ENCODE measurements at regions not wholly inside any gene's neighbourhood (a gene's known extent, or its start where the extent isn't known, plus 50 kb on each side); places are given as distances from the start of the nearest gene placed in this dataset.
"Not testable (repeated sequence)": the region's sequence is repeated elsewhere in the genome, so short reads cannot be mapped to it uniquely, and the experiment has no call there.

DNA sequence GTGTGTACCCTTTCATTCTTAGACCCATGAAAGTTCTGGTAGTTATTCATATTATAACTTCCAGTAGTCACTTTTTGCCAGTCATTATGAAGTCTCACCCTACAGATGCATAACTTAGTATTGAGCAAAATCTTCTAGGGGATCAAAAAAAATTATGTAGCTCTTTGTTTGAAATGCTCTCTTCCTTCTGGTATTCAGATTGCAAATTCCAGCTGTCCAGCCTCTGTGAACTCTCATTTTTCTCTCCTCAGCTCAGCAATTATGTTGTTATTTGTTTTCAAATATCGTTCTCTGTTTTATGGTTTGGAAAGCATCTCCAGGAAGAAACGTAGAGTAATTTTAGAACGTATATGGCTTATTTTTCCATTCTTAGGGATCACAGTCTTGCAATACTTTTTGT, 442.5 kb downstream of the SEMA3D start:
- no peak for TF ChIP-seq EZH2phosphoT487 (IDR thresholded peaks at IDR 0.05; ENCODE audit: low read depth)
- TF ChIP-seq, protein P1, sequence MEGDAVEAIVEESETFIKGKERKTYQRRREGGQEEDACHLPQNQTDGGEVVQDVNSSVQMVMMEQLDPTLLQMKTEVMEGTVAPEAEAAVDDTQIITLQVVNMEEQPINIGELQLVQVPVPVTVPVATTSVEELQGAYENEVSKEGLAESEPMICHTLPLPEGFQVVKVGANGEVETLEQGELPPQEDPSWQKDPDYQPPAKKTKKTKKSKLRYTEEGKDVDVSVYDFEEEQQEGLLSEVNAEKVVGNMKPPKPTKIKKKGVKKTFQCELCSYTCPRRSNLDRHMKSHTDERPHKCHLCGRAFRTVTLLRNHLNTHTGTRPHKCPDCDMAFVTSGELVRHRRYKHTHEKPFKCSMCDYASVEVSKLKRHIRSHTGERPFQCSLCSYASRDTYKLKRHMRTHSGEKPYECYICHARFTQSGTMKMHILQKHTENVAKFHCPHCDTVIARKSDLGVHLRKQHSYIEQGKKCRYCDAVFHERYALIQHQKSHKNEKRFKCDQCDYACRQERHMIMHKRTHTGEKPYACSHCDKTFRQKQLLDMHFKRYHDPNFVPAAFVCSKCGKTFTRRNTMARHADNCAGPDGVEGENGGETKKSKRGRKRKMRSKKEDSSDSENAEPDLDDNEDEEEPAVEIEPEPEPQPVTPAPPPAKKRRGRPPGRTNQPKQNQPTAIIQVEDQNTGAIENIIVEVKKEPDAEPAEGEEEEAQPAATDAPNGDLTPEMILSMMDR (IDR thresholded peaks at IDR 0.05; ENCODE audit: low read depth, low read length) = no peak
- no peaks in the 10 kb centered on the region for H3K9me3 ChIP-seq (ENCODE audit: insufficient read depth, low read length)
- no peaks in the 10 kb centered on the region for H3K36me3 ChIP-seq (replicated peaks; ENCODE audit: low read depth, low read length)
- no peaks in the 10 kb centered on the region for H3K79me2 ChIP-seq (ENCODE audit: low read length)
- no peak overlapping the region for H2AFZ ChIP-seq (ENCODE audit: low read depth, low read length)
- no peak overlapping the region for H3K4me3 ChIP-seq (ENCODE audit: low read length)
- H3K9ac ChIP-seq (ENCODE audit: low read length) = no peak overlapping the region
- no peak overlapping the region for H3K27ac ChIP-seq (ENCODE audit: low read length)
- no peaks in the 10 kb centered on the region for H4K20me1 ChIP-seq (ENCODE audit: insufficient read depth, low read length)
- H3K27me3 ChIP-seq (ENCODE audit: low read depth, low read length) = no peaks in the 10 kb centered on the region
- peaks cover 9% of the 10 kb centered on the region for H3K4me1 ChIP-seq (ENCODE audit: low read length)
- H3K4me2 ChIP-seq (ENCODE audit: low read length) = no peak overlapping the region

DNA sequence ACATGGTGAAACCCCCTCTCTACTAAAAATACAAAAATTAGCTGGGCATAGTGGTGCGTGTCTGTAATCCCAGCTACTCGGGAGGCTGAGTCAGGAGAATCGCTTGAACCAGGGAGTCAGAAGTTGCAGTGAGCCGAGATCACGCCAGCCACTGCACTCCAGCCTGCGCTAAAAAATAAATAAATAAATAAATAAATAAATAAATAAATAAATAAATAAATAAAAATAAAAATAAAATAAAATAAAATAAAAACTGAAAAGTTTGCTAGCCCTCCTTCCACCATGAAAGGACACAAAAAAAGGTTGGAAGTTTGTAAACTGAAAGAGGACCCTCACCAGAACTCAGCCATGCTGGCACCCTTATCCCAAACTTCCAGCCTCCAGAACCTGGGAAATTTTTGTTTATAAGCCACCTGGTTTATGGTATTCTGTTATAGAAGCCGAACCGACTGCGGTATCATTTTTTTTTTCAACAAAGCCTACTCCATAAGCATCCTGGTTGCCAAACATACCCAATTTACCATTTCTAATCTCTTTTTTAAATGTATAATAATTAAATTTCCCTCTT, 448.2 kb downstream of the SEMA3D start:
- no peaks in the 10 kb centered on the region for H3K27me3 ChIP-seq (ENCODE audit: low read depth, low read length)
- no peak overlapping the region for H2AFZ ChIP-seq (ENCODE audit: low read depth, low read length)
- H3K4me1 ChIP-seq (ENCODE audit: low read length) = no peaks in the 10 kb centered on the region
- H3K4me3 ChIP-seq (ENCODE audit: low read length) = no peak overlapping the region
- H3K27ac ChIP-seq (ENCODE audit: low read length) = no peak overlapping the region
- H3K4me2 ChIP-seq (ENCODE audit: low read length) = no peak overlapping the region
- no peaks in the 10 kb centered on the region for H3K9me3 ChIP-seq (ENCODE audit: insufficient read depth, low read length)
- H3K79me2 ChIP-seq (ENCODE audit: low read length) = no peaks in the 10 kb centered on the region
- H4K20me1 ChIP-seq (ENCODE audit: insufficient read depth, low read length) = no peaks in the 10 kb centered on the region
- H3K9ac ChIP-seq (ENCODE audit: low read length) = no peak overlapping the region
- TF ChIP-seq EZH2phosphoT487 (IDR thresholded peaks at IDR 0.05; ENCODE audit: low read depth) = no peak
- TF ChIP-seq, protein P1 (IDR thresholded peaks at IDR 0.05; ENCODE audit: low read depth, low read length) = no peak
- H3K36me3 ChIP-seq (replicated peaks; ENCODE audit: low read depth, low read length) = no peaks in the 10 kb centered on the region

DNA sequence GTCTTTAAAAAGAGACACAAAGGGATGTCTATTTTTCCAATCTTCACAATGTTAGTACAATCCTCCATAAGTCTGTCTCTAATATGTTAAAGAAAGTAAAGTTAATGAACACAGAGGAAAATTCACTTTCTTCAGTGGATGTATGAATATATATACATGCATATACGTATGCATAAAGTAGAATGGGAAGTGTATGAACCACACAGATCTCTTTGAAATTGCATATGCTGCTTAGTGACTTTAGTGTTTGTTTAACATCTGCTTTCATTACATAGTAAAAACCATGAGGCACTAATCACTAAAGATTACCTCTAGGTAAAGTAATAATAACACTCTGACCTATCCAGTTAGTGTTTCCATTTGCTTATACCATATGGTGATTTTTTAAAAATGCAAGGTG, 451.2 kb downstream of the SEMA3D start:
- no peak for TF ChIP-seq EZH2phosphoT487 (IDR thresholded peaks at IDR 0.05; ENCODE audit: low read depth)
- TF ChIP-seq, protein P1 (IDR thresholded peaks at IDR 0.05; ENCODE audit: low read depth, low read length) = no peak
- no peak overlapping the region for H3K9ac ChIP-seq (ENCODE audit: low read length)
- H4K20me1 ChIP-seq (ENCODE audit: insufficient read depth, low read length) = no peaks in the 10 kb centered on the region
- no peaks in the 10 kb centered on the region for H3K9me3 ChIP-seq (ENCODE audit: insufficient read depth, low read length)
- no peak overlapping the region for H3K4me2 ChIP-seq (ENCODE audit: low read length)
- no peaks in the 10 kb centered on the region for H3K4me1 ChIP-seq (ENCODE audit: low read length)
- no peak overlapping the region for H2AFZ ChIP-seq (ENCODE audit: low read depth, low read length)
- no peak overlapping the region for H3K27ac ChIP-seq (ENCODE audit: low read length)
- no peaks in the 10 kb centered on the region for H3K79me2 ChIP-seq (ENCODE audit: low read length)
- no peaks in the 10 kb centered on the region for H3K36me3 ChIP-seq (replicated peaks; ENCODE audit: low read depth, low read length)
- no peak overlapping the region for H3K4me3 ChIP-seq (ENCODE audit: low read length)
- H3K27me3 ChIP-seq (ENCODE audit: low read depth, low read length) = no peaks in the 10 kb centered on the region

DNA sequence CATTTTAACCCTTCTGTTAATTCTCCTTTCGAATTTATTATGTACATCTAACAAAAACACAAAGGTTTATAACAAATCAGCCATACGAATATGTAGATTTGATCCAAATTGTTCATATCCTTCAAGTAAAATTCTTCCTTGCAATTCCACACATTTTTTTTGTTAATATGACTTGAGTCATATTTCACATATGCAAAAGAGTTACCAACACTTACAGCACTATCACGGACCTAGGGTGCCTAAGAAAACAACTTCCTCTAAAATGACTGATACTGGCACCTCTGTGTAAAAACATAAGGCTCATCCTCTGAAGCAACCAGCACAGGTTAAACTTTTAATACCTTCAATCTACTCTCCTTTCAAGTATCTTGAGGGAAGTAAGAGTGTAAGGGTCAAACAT, 451.8 kb downstream of the SEMA3D start:
- no peaks in the 10 kb centered on the region for H4K20me1 ChIP-seq (ENCODE audit: insufficient read depth, low read length)
- no peak overlapping the region for H3K4me3 ChIP-seq (ENCODE audit: low read length)
- H3K9me3 ChIP-seq (ENCODE audit: insufficient read depth, low read length) = no peaks in the 10 kb centered on the region
- no peak overlapping the region for H3K9ac ChIP-seq (ENCODE audit: low read length)
- no peaks in the 10 kb centered on the region for H3K36me3 ChIP-seq (replicated peaks; ENCODE audit: low read depth, low read length)
- H2AFZ ChIP-seq (ENCODE audit: low read depth, low read length) = no peak overlapping the region
- H3K79me2 ChIP-seq (ENCODE audit: low read length) = no peaks in the 10 kb centered on the region
- no peaks in the 10 kb centered on the region for H3K4me1 ChIP-seq (ENCODE audit: low read length)
- H3K27ac ChIP-seq (ENCODE audit: low read length) = no peak overlapping the region
- H3K4me2 ChIP-seq (ENCODE audit: low read length) = no peak overlapping the region
- TF ChIP-seq EZH2phosphoT487 (IDR thresholded peaks at IDR 0.05; ENCODE audit: low read depth) = no peak
- TF ChIP-seq, protein P1 (IDR thresholded peaks at IDR 0.05; ENCODE audit: low read depth, low read length) = no peak
- no peaks in the 10 kb centered on the region for H3K27me3 ChIP-seq (ENCODE audit: low read depth, low read length)

DNA sequence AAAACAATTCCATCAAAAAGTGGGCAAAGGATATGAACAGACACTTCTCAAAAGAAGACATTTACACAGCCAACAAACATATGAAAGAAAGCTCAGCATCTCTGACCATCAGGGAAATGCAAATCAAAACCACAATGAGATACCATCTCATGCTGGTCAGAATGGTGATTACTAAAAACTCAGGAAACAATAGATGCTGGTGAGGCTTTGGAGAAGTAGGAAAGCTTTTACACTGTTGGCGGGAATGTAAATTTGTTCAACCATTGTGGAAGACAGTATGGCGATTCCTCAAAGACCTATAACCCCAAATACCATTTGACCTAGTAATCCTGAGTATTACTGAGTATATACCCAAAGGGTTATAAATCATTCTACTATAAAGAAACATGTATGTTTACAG, 452.9 kb downstream of the SEMA3D start:
- not testable (repeated sequence) for H3K27ac ChIP-seq (ENCODE audit: low read length); H4K20me1 ChIP-seq (ENCODE audit: insufficient read depth, low read length); H3K9ac ChIP-seq (ENCODE audit: low read length); H3K4me1 ChIP-seq (ENCODE audit: low read length); H3K27me3 ChIP-seq (ENCODE audit: low read depth, low read length); H3K9me3 ChIP-seq (ENCODE audit: insufficient read depth, low read length); H3K4me3 ChIP-seq (ENCODE audit: low read length); H3K36me3 ChIP-seq (replicated peaks; ENCODE audit: low read depth, low read length); H2AFZ ChIP-seq (ENCODE audit: low read depth, low read length); H3K4me2 ChIP-seq (ENCODE audit: low read length); H3K79me2 ChIP-seq (ENCODE audit: low read length)

DNA sequence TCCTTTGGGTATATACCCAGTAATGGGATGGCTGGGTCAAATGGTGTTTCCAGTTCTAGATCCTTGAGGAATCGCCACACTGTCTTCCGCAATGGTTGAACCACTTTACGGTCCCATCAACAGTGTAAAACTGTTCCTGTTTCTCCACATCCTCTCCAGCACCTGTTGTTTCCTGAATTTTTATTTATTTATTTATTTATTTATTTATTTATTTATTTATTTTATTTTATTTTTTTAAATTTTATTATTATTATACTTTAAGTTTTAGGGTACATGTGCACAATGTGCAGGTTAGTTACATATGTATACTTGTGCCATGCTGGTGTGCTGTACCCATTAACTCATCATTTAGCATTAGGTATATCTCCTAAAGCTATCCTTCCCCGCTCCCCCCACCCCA, 456.0 kb downstream of the SEMA3D start:
- not testable (repeated sequence) for H4K20me1 ChIP-seq (ENCODE audit: insufficient read depth, low read length); H3K9me3 ChIP-seq (ENCODE audit: insufficient read depth, low read length); H3K27ac ChIP-seq (ENCODE audit: low read length); H3K9ac ChIP-seq (ENCODE audit: low read length); H3K79me2 ChIP-seq (ENCODE audit: low read length); H2AFZ ChIP-seq (ENCODE audit: low read depth, low read length); H3K27me3 ChIP-seq (ENCODE audit: low read depth, low read length); H3K4me1 ChIP-seq (ENCODE audit: low read length); H3K4me2 ChIP-seq (ENCODE audit: low read length); H3K4me3 ChIP-seq (ENCODE audit: low read length); H3K36me3 ChIP-seq (replicated peaks; ENCODE audit: low read depth, low read length)

Measured in OCI-LY3 (cell line).